ENCODE measurements at regions not wholly inside any gene's neighbourhood (a gene's known extent, or its start where the extent isn't known, plus 50 kb on each side); places are given as distances from the start of the nearest gene placed in this dataset.
A peak's percentile ranks its signal among the peaks of the same experiment; 100 is the strongest.

- Histone ChIP-seq H3K9me3 (no peaks in the 10 kb centered on the region), H3K4me1 (no peaks in the 10 kb centered on the region), H3K27me3 (no peaks in the 10 kb centered on the region), H3K36me3 (no peaks in the 10 kb centered on the region), H3K27ac (no peak overlapping the region), H3K4me3 (no peak overlapping the region)
- no peak for TF ChIP-seq POLR2A (IDR thresholded peaks at IDR 0.05)
- TF ChIP-seq, protein P1, sequence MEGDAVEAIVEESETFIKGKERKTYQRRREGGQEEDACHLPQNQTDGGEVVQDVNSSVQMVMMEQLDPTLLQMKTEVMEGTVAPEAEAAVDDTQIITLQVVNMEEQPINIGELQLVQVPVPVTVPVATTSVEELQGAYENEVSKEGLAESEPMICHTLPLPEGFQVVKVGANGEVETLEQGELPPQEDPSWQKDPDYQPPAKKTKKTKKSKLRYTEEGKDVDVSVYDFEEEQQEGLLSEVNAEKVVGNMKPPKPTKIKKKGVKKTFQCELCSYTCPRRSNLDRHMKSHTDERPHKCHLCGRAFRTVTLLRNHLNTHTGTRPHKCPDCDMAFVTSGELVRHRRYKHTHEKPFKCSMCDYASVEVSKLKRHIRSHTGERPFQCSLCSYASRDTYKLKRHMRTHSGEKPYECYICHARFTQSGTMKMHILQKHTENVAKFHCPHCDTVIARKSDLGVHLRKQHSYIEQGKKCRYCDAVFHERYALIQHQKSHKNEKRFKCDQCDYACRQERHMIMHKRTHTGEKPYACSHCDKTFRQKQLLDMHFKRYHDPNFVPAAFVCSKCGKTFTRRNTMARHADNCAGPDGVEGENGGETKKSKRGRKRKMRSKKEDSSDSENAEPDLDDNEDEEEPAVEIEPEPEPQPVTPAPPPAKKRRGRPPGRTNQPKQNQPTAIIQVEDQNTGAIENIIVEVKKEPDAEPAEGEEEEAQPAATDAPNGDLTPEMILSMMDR (IDR thresholded peaks at IDR 0.05): no peak
- no peak for DNase-seq
These were observed 192.7 kb upstream of the TANK start for GRCh38 chr2:160967523-160967922.

GRCh38 chr2:160968183-160968582 lies 192.0 kb upstream of the TANK start:
- DNase-seq: no peak
- Histone ChIP-seq H3K4me1 (no peaks in the 10 kb centered on the region), H3K4me3 (no peak overlapping the region), H3K9me3 (no peaks in the 10 kb centered on the region), H3K36me3 (no peaks in the 10 kb centered on the region), H3K27ac (no peak overlapping the region), H3K27me3 (no peaks in the 10 kb centered on the region)
- TF ChIP-seq, protein P1 (IDR thresholded peaks at IDR 0.05): no peak
- TF ChIP-seq POLR2A (IDR thresholded peaks at IDR 0.05): no peak

GRCh38 chr2:160970052-160970965 lies 189.9 kb upstream of the TANK start:
- H3K36me3 ChIP-seq: no peaks in the 10 kb centered on the region
- no peak overlapping the region for H3K27ac ChIP-seq
- TF ChIP-seq, protein P1 (IDR thresholded peaks at IDR 0.05): peak in 5 of 6 experiments; percentile 38 to 68 (median 59)
- no peak for TF ChIP-seq POLR2A (IDR thresholded peaks at IDR 0.05)
- peak overlapping the region in 1 of 4 donors; percentile 17 for H3K4me3 ChIP-seq
- H3K9me3 ChIP-seq: no peaks in the 10 kb centered on the region
- no peaks in the 10 kb centered on the region for H3K27me3 ChIP-seq
- no peaks in the 10 kb centered on the region for H3K4me1 ChIP-seq
- DNase-seq: peak in 1 of 3 donors; percentile 55

DNA sequence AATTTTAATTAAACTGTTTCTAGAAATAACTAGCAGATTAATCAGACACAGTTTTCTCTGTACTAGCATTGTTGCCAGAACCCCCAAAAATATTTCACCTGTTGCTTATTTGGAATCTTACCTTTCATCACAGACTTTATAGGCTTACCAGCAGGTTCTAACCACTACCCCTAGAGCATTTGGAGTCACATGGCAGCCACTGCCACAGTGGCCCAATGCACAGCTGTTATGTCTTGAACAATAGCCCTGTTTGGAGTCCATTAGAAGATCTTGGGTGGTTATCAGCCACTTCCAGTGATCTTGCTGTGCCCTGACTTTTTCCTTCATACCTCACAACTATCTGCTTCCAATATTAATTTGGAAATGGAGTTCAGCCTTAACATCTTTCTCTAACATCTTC lies 186.2 kb upstream of the TANK start:
- no peak overlapping the region for H3K4me3 ChIP-seq
- TF ChIP-seq, protein P1 (IDR thresholded peaks at IDR 0.05): no peak
- no peak for TF ChIP-seq POLR2A (IDR thresholded peaks at IDR 0.05)

DNA sequence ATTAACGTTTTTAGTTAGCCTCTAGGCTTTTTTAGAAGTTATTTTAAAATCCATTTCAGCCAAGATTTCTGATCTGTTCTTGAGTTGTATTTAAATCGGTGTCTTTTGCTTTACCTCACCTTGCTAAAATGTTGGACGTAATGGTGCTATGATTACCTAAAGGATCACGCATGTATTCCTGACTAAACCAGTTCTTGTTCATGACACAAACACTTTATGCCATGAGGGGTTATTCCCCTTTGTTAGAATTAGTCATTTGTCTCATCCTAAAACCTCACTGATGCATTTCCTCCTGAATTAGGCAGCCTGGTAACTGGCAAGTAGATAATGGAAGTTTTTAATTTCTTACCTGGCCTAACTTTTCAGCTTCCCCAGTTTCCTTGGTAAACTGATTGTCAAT lies 185.4 kb upstream of the TANK start:
- Histone ChIP-seq H3K27me3 (no peaks in the 10 kb centered on the region), H3K4me3 (no peak overlapping the region), H3K4me1 (no peaks in the 10 kb centered on the region), H3K9me3 (no peaks in the 10 kb centered on the region), H3K36me3 (no peaks in the 10 kb centered on the region), H3K27ac (no peak overlapping the region)
- TF ChIP-seq, protein P1 (IDR thresholded peaks at IDR 0.05): no peak
- no peak for TF ChIP-seq POLR2A (IDR thresholded peaks at IDR 0.05)
- DNase-seq: no peak

More for the DNA sequence above, 186.2 kb upstream of the TANK start:
- Histone ChIP-seq H3K36me3 (no peaks in the 10 kb centered on the region), H3K27ac (no peak overlapping the region), H3K27me3 (no peaks in the 10 kb centered on the region), H3K9me3 (no peaks in the 10 kb centered on the region), H3K4me1 (no peaks in the 10 kb centered on the region)
- DNase-seq: no peak

All from Peyer's patch (tissue), 4 donors.